Activated CD4-positive, alpha-beta T cell treated with anti-CD3 and anti-CD28 coated beads, Interleukin-2, Interleukin-4, amounts not matched to agents 100 ng/mL and 50 ng/mL, durations not matched to agents 16 hours and 8 hours (primary cell): ENCODE measurements at regions not wholly inside any gene's neighbourhood (a gene's known extent, or its start where the extent isn't known, plus 50 kb on each side); places are given as distances from the start of the nearest gene placed in this dataset.

ENCODE experiments used
- DNase-seq: peaks from one replicate; pipeline ENCODE4 v3.0.0-alpha.2; 2020; ENCODE audit warnings: low spot score

GRCh38 chr2:120477198-120477597 lies 131.3 kb downstream of the INHBB start:
- no peak for DNase-seq

DNA sequence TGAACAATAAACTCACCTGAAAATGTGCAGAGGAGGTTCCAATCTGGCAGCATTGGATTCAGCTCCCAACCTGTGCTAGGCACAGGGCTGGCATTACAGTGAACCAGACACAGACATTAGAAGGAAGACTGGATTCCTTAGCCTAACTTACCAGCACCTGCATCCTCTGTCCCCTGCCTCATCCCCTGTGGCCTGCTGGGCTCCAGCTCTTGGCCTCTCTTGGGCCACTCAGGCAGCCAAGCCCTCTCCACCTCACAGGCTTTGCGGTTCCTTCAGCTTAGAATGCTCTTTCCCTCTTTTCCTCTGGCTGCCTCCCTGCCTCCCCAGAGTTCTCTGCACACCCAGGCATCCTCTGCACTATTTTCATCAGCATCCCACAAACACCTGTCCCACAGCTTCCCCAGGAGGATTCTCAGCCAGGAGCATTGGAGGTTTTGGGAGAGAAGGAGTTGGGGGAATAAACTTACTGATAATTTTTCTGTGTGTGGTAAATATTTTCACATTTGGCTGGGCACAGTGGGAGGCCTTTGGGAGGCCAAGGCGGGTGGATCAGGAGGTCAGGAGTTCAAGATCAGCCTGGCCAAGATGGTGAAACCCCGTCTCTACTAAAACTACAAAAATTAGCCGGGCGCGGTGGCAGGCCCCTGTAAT lies 132.0 kb downstream of the INHBB start:
- no peak for DNase-seq

- DNase-seq = no peak
Measured at GRCh38 chr2:120480346-120480902, 134.5 kb downstream of the INHBB start.

DNA sequence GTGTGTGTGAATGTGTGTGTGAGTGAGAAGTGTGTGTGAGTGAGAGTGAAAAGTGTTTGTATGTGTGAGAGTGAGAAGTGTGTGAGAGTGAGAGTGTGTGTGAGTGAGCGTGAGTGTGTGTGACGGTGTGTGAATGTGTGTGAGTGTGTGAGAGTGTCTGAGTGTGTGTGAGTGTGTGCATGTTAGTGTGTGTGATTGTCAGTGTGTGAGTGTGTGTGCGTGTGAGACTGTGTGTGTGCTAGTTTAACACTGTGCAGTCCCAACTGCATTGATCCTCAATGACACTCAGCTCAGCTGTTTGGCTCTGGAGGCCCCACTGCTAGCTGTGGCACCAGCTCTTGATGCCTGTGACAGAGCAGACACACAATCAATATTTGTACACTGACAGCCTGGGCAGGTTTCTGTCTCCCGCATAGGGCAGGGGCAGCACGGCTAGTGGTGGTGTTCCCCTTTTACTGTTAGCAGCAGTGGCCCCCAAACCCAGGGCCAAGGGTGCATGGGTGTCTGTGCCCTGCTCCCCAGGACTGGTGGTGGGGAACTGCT lies 135.0 kb downstream of the INHBB start:
- DNase-seq = no peak

DNA sequence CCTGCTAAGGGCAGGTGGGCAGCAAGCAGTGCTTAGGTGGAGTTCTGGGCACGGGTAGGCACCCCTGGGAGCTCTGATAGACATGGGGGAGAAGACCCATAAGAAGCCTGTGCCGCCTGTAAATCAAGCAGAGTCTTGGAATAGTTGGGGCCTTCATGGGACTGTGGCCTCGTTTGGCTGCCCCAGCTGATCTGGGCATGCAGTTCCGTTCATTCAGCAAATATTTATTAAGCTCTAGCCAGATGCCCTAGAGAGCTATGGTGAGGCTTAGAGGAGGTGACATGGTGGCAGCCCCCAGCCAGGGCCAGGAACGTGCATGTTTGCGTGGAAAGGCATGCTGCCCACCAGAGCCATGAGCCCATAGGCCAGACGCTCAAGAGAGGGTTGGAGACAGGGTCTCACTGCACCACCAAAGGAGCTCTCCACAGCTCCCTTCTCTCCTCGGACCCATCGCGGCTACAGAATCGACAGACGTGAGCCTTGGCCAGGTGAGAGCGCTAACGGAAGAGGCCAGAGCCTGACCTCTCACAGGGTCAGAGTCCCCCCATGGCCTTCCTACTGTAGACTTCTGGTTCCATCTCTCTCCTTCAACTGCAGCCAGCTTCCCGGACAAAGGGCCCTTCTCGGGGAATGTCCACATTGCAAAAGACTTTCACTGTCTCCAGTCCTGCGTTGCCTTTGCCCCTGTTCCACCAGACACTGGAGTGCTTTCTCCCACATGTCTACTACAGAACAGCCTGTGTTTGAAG lies 135.7 kb downstream of the INHBB start:
- DNase-seq = no peak

DNA sequence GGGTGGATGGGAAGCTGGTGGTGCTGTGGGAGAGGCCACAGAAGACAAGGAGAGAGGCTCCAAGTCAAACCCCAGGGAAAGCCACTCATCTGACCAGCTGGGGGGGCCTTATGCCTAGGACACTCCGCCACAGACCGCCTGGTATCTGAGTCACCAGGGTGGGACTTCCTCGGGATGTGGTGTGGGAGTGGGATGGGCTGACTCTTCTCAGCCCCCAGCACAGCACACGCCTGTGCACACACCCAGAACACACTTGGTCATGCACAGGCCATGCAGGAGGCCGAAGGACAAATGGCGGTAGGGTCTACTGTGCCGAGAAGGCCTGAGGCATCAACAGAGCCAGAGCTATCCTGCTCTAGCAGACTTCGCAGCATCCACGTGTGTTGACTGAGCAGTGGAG lies 136.4 kb downstream of the INHBB start:
- DNase-seq = no peak

- DNase-seq = no peak
Measured at GRCh38 chr2:120483355-120483754, 137.4 kb downstream of the INHBB start.

DNA sequence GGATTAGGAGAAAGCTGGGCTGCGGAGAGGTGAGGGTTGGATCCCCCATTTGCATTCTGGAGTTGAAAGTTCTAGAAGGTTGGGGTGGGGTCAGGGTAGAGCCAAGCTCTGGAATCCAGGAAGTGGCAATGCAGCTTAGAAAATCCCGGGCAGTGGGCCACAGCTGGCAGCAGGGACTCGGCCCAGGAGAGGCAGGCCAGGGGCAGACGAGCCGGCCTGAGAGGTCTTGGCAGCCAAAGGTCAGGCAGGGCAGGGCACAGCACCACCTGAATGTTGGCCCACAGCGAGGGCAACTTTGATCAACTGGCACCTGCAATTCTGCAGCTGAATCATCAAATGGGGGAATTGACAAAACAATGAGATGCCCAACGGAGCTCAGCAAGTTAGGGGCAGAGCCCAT lies 139.2 kb downstream of the INHBB start:
- DNase-seq = no peak

DNA sequence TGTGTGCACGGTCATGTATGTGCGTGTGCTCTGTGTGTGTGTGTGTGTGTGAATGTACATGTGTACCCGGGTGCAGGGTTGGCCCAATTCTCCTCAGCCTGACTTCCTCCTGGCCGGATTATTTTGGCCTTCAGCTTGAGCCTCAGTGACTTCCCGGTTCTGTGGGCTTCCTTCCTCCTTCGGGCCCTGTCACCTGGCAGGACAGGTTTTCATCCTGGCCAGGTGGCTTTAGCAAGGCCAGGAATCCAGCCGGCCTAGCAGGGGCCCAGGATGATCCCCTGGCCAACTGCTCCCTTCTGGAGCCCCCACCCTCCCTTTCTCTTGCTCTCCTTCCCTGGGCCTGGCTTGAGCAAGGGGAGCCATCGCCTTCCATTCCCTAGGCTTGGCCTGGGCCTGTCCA lies 140.5 kb downstream of the INHBB start:
- DNase-seq = no peak

DNA sequence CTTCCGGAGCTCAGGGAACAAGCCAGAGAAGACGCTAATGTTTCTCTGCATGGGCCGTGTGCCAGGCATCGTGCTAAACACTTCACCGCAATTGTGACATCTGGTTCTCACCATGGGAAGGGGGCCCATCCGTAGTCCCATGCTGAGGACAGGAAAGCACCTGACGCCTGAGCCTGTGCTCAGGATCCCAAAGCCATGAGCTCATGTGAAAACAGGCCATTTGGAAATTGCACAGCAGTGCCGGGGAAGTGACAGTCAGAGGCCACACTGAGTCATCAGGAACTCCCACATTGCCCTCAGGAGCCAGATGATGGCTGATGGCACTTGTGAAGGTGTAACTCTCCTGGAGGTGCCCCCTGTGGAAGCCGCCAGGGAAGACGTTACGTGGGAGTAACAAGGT lies 141.0 kb downstream of the INHBB start:
- DNase-seq = no peak

DNA sequence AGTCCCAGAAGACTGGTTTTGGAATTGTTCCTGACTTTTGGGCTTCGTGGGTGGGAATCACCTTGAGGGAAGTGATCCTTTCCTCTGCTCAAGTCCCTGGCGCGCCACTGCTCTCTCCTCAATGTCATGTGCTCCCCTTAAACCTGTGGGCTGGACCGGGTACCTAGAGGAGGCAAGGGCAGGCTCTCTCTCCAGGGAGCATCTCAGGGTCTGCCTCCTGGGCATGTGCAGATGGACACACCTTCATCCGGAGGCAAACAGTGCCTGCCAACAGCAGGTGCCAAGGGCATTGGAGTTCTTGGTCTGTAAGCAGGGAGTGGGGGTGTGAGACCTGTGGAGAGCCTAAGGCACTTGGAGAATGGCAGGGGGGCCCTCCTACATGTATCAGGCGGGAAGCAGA lies 142.6 kb downstream of the INHBB start:
- DNase-seq = no peak

DNA sequence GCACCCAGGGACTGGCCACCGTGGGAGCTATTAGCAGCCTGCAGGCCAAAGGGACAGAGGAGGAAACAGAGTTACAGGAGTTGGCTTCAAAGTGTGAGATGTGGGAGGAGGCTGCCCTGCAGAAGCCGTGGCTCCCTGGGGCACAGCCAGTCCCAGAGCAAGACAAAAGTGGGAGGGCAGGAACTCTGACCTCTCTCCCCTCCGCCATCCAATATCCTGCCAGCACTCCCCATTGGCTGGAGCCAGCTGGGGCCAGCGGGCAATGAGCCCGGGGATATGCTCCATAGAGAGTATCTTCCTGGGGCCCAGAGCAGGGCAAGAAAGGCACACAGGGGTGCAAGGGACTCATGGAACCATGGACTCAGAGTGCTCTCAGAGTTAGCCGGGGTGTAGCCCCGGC lies 143.1 kb downstream of the INHBB start:
- no peak for DNase-seq

DNA sequence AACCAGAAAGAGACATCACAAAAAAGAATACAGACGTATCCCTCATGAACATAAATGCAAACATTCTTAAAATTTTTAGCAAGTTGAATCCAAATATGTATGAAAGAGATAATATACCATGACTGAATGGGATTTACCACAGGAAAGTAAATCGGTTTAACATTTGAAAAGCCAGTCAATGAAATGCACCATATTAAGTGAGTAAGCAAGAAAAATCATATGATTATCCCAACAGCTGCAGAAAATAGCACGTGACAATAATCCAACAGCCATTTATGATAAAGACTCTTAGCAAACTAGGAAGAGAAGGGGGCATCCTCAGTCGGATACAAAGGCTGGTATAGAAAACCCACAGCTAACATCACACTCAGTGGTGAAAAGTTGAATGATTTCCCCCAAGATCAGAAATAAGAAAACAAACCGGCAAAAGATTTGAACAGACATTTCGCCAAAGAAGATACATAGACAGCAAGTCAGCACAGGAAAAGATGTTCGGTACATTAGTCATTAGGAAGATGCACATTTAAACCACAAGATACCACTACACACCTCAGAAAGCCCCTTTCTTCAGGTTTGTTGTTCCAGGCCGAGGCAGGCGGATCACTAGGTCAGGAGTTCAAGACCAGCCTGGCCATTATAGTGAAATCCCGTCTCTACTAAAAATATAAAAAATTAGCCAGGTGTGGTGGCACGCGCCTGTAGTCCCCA lies 144.3 kb downstream of the INHBB start:
- DNase-seq = no peak

DNA sequence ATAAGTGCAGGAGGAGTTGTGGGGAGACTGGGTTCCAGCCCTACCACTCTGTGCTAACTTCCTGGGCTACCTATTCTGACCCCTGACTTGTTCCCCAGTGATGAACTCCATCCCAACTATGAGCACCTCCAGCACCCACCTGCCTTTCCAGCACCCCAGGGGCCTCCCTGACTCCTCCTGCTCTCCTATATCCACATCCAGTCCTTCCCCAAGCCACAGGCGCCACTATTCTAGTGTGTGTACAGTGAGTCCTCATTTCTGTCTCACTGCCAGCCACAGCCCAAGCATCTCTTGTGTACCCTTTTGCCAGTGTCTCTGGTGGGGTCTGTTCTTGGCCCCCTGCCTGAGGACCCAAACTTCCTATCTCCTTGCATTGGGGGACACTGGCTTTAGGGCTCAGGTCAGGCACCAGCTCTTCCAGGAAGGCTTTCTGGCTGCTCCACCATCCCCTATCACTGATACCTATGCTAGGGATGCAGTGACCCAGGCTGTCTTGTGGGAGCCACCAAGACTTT lies 145.2 kb downstream of the INHBB start:
- no peak for DNase-seq

DNA sequence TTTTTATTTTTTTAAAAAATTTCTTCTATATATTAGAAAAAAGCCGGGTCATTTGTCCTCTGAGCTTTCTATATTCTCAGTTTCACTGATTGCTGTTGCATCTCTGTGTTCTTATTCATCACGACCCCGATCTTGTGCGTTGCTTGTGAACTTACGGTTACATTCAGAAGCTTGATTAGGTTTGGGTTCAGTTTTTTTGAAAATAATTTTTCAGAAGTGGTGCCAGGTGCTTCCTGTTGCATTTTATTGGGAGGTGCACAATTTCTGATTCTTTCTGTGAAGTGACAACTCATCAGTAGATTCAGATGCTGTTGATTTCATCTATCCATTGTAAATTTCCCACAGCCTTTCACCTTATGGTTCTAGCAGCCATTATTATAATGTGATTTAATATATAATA lies 147.3 kb downstream of the INHBB start:
- DNase-seq = no peak

DNA sequence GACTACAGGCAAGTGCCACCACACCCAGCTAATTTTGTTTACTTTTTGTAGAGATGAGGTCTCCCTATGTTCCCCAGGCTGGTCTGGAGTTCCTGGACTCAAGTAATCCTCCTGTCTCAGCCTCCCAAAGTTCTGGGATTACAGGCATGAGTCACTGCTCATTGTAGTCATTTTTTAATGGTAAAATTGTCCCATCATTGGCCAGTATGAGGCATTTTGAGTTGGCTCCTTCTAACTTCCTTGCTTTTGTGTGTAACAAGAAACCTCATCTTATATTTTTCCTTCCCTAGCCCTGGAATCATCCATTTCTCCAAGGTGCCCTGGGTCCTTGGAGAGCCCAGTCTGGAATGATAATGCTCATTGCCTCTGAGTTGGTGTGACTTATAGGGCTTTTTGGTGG lies 148.5 kb downstream of the INHBB start:
- no peak for DNase-seq

DNA sequence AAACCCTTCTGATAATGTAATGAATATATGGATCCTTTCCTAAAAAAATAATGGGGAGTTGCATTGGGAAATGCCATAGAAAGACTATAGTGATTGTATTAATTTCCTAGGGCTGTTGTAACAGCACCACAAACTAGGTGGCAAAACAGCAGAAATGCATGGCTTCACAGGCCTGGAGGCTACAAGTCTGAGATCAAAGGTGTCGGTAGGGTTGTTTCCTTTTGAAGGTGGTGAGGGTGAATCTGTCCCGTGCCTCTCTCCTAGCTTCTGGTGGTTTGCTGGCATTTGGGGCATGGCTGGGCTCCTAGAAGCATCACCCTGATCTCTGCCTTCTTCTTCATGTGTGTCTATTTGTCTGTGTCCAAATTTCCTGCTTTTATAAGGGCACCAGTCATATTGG lies 149.7 kb downstream of the INHBB start:
- no peak for DNase-seq

DNA sequence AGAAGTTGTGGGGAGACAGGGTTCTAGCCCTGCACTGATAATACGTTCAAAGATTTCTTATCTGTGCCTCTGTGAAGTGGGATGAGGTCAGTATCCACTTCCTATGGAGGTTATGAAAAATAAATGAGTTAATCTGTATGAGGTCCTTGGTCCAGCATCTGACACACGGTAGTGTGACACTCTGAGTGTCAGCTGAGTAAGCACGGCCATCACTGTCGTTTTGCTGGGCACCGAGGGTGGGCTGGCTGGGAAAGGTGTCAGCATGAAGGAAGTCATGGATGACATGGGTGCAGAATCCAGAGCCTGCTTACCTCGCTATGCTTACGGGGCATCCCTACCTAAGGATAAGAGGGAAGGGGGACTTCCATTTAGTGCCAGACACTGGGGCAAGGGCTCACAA lies 150.3 kb downstream of the INHBB start:
- DNase-seq = no peak

DNA sequence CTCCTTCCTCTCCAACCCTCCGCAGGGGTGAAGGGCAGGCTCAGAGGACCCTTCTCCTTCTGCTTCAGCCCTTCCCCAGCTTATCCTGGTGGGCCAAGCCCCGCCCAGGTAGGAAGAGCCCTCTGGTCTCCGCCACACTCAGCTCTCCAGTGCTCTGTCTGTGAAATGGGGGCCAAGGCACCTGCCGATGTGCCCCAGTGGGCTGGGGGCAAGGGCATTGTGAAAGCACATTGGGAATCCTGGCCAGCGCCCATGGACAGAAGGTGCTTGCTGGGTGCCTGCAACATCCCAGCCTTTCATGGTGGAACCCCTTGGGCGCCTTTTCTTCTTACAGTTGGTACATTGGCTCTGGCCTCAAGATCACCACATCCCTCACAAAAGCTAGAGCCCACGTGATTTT lies 150.8 kb downstream of the INHBB start:
- no peak for DNase-seq

DNA sequence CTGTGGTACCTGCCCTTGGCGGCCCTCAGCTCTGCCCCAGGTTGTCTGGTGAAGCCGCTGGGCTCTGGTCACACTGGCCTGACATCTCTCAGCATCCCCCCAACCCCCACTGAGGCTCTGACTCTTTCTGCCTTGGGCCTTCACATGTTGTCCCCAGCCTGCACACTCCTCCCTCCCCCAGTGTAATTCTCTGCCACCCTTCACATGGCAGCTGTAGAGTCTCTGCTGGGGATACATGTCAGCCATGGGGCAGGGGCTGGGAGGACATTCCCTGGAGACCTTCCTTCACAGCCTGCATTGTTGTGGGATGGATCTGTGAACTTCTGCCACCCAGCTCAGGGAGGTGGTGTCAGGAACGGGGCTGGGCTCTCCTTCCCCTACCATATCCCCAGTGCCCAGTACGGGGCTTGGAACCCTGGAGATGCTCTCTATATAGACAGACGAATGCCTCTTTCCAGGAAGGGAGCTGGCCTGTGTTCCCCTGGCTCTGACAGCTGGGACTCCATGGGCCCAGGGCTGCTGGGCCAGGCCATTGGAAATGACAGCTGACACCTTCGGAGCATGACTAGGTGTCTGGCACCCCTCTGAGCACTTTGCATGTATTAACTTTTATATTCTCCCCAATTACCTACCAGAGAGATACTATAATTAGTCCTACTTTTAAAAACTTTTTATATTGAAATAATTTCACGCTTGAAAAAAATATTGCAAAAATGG lies 151.5 kb downstream of the INHBB start:
- DNase-seq = no peak

- no peak for DNase-seq
Measured at GRCh38 chr2:120498121-120498520, 152.2 kb downstream of the INHBB start.
